Peyer's patch (tissue), 4 donors: ENCODE measurements at regions not wholly inside any gene's neighbourhood (a gene's known extent, or its start where the extent isn't known, plus 50 kb on each side); places are given as distances from the start of the nearest gene placed in this dataset.

Experiments
- CTCF ChIP-seq, 6 experiments: fragments of 450-650 bp in 4 of 6; fragments of 200-600 bp in 2 of 6; sonication (generic) in 1 of 6; IDR thresholded peaks; one replicate each; pipeline ENCODE4 v1.5.1; 2017 to 2019; ENCODE audit warnings: antibody characterized with exemption in 6 of 6, mild to moderate bottlenecking in 3 of 6, moderate library complexity in 1 of 6
- POLR2A ChIP-seq, 2 donors: fragments of 450-650 bp; IDR thresholded peaks; one replicate each; pipeline ENCODE4 v1.5.1; 2017; ENCODE audit warnings: antibody characterized with exemption in 2 of 2, mild to moderate bottlenecking in 2 of 2, moderate library complexity in 2 of 2

DNA sequence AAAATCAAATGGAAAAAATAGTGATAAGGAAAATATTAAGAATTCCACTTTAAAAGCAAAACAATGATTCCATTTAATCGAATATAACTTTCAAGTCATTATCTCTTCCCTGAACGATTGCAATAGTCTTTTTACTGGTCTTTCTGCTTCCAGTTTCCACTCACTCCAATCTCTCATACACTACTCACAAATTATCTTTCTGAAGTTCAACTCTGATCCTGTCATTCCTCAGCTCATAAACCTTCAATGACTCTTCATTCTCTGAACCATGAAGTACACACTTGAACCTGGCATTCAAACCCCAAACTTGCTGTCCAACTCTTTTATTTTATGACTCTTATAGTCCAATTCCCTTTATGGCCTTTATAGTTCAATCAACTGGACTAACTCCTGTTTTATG is 304.1 kb upstream of the TCF21 start:
- no peak for TF ChIP-seq POLR2A (IDR thresholded peaks at IDR 0.05)
- TF ChIP-seq CTCF (IDR thresholded peaks at IDR 0.05), result no peak
